GM19468 (cell line): ENCODE measurements at regions not wholly inside any gene's neighbourhood (a gene's known extent, or its start where the extent isn't known, plus 50 kb on each side); places are given as distances from the start of the nearest gene placed in this dataset.

Source experiments
- ATAC-seq: cut with Tn5 transposase; IDR thresholded peaks from one replicate; pipeline ENCODE4 v1.9.1; 2021; ENCODE audit warnings: mild to moderate bottlenecking, moderate library complexity, moderate number of reproducible peaks; ENCODE audit not compliant: unreplicated experiment; ENCODE audit errors: extremely low read depth

DNA sequence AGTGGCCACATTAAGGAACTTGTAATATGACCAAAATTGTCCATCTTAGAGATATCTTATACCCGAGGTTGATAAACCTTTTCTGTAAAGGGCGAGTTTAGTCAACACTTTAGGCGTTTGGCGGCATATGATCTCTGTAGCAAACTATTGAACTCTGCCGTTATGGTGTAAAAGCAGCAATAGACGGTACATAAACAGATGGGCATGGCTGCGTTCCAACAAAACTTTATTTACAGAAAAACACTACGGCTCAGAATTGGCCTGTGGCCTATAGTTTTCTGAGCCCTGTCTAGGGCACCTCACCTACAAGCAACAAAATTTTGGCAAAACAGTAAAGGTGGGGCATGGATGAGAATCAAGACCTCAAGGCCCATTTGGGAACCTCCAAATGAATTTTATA lies 121.9 kb upstream of the HAAO start:
- ATAC-seq, result no peak

DNA sequence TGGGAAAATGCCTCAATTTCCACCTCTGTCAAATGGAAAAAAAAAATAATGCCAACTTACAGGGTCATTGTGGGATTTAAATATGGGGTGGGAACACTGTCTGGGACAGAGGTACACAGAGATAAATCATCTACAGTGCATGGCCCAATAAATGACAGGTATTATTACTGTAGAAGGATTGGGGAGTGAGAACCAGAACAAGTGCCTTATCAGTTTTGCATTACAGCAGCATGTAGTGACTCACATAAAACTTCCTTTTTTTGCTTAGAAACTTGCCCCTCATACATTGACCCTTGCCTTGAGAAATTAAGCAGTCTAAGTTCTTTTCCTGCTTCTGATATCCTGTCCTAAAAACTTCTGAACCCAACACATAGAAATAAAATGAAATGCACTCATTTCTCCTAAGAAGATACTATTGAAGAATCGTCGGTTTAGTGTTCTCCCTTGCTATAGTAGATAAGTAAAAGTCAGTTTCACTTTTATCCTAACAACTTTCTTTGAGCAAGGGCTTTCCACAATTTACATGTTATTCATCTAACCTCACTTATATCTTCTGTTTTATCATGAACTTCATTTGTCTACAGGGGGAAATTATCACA lies 121.0 kb upstream of the HAAO start:
- ATAC-seq, result no peak

DNA sequence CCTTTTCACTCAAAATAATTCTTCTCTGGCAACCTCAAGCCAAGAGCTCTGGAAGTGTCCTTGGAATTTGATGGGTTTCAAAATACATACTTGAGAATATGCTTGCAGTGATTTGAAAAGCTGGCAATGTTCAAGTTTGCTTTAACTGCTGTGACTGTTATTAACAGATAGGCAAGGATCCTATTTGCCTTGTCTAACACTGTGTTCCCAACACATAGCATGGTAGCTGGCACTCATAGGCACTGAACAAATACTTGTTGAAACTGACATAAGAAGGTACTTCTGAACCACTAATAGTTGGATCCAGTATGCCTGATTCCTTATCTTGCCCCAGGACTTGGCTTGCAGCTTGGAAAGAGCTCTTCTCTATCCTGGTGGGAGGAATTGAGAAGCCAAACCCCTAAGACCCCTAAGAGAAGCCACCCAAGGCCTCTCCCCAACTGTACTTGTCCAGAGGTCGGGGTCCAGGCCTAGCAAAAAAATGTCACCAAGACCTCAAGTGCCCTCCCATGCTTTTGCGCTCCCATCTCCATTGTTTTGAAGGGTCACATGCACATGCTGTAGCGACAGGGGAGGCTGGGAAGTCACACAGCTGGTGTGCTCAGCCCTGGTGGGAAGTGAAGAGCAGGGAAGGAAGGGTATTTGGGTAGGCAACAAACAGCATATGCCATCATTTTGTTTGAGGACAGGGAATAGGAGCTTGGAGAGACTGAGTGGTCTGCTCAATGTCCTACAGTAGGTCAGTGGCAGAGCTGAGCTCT lies 118.4 kb upstream of the HAAO start:
- no peak for ATAC-seq

DNA sequence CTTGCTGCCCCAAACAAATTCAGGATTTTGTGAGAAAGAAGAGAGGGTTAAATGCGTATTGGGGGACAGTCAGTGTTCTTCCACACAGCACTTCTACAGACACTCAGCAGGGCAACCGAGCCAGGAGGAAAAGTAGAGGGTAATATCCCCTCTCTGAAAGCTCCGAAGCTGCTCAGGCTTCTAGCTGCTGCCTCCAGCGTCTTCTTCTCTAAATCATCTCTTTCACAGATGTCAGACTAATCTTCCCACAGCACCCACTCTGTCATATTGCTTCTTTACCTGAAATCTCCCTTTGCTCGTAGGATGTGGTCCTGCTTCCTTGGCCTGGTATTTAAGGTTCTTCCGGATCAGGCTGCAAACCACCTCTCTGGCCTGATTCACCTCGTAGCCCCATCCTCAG lies 117.6 kb upstream of the HAAO start:
- no peak for ATAC-seq

DNA sequence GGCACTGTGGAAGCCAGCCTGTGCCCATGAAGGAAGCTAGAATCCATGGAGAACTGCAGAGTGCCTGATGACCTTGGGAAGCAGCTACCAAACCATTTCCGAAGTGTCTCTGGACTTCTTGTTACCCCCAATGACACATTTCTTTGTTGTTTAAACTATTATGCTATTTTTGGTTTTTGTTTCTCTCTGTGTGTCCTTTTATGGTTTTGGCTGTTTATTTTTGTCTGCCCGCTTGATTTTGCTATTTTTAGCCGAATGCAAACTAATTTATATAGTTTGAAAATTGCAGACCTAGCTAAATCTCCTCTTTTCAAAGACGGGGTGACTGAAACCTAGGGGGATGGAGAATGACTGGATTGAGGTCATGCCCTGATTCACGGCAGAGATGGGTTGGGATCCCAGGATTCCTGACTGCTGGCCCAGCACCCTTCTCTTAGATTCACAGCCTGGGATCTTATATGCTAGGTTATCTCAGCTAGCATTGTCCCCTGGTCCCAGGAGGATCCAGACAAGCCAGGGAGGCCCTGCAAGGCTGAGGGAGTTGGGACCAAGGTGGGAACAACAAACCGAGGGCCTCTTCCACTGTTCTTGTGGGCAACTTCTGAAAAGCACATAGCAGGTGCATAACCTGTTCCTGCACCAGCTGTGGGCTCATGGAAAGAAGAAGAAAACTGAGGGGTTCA lies 116.3 kb upstream of the HAAO start:
- ATAC-seq, result no peak

- ATAC-seq, result no peak
Observed at GRCh38 chr2:42907835-42908234, 115.5 kb upstream of the HAAO start.

DNA sequence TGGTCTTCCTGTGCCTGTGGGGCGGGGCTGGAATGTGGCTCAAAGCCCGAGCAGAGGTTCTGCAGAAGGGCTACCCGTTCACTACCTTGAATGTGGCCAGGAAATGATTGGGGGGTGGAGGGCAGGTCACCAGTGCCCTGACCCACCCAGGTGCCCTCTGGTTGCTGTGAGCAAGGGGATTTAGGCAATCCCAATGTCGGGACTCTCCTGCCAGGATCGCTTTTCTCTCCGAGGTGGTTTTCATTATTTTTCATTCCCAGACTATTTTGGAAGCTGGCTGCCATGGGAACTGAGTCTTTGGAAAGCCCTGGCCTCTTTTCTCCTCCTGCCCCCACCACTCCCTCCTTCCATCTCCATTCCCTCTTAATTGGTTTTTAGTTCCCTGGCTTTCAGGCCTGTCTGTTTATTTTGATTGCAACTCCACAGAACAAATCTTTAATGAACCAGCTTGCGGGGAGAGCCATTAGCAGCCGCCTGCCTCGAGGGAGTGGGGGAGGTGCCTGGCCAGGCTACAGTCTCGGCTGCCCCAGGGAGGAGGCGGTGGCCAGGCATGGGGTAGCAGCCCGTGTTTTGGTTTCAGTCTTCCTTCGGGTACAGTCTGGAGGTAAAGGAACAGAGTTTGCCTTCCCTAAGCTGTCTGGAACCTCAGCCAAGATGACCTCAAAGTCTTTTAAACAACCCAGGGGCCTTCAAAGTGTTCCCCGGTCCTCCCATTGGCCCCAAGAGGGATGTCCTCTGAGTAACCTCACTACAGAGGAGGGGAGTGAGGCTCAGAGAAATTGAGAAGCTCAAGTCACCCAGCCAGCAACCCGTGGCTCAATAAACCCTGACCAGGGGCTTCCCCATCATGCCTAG lies 114.4 kb upstream of the HAAO start:
- ATAC-seq, result no peak

GRCh38 chr2:42906111-42906556 lies 113.8 kb upstream of the HAAO start:
- ATAC-seq, result no peak

- no peak for ATAC-seq
Observed at GRCh38 chr2:42905341-42906110, 113.1 kb upstream of the HAAO start.

DNA sequence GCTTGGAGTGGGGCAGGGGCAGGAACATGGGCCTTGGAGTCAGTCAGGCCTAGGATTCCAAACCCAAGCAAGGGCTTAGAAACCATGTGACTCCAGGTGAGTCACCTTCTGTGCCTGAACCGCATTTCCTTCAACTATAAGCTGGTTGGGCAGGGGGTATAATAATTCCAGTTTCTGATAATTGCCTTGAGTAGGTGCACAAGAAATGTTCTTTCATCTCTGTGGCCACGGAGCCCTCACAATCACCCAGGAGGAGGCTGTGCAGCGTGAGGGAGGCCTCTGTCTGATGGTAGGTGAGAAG lies 112.1 kb upstream of the HAAO start:
- no peak for ATAC-seq

- no peak for ATAC-seq
Observed at GRCh38 chr2:42903821-42904575, 111.6 kb upstream of the HAAO start.

DNA sequence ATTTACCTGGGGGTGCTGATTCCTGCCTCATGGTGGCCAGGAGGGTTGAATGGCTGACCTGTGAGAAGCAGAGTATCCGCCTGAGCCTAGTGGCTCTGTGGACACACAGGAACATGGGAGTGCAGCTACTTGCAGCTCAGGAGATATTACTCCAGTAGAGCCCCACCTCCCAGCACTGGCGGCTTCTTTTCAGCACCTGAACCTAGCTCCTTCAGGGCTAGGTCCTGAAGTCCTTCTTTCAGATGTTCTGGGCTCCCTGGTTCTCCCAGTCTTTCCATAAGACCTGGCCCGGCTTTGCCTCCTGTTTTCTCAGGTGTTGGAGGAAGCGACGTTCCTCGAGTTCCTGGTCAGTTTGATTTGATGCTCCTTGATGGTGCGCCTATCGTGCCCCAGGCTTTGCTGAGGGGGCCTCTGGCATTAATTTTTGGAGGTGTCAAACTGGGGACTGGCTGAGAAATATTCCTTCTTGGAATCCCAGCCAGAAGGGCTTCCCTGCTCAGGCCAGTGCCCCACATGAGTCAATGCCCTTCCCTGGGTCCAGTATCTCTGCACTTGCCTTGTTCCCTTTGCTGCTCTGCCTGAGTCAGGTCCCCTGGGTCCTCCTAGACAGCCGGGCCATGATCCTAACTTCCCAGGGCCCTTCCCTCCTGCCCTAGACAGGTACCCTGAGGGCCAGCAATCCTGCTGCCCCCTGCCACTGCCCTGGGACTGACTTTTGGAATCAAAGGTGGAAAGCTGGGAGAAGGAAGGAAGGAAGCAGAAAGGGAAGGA lies 110.7 kb upstream of the HAAO start:
- no peak for ATAC-seq

- ATAC-seq, result no peak
Observed at GRCh38 chr2:42901076-42901640, 108.8 kb upstream of the HAAO start.

GRCh38 chr2:42900289-42900891 lies 108.0 kb upstream of the HAAO start:
- no peak for ATAC-seq

GRCh38 chr2:42897358-42897757 lies 105.0 kb upstream of the HAAO start:
- no peak for ATAC-seq

DNA sequence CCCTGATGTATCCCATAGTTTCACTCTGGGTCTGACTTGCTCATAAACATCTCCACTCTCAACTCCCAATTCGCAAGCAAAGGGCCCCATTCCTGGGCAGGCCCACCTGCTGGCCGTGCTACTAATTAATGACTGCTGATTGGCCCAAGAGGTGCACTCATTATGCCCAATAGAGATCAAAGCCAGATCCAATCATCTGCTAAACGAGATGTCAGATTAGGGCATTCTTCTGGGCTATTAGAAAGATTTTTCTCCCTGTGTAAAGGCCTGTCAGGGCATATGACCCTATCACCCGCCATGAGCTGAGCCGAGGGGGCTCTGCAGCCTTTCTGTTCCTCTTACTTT lies 103.4 kb upstream of the HAAO start:
- ATAC-seq, result no peak

- ATAC-seq, result no peak
Observed at GRCh38 chr2:42895134-42895790, 102.9 kb upstream of the HAAO start.
